Transverse colon (tissue), 4 donors: ENCODE measurements at regions not wholly inside any gene's neighbourhood (a gene's known extent, or its start where the extent isn't known, plus 50 kb on each side); places are given as distances from the start of the nearest gene placed in this dataset.

Experiments used
- EP300 ChIP-seq: sonication (generic); formaldehyde crosslinking; IDR thresholded peaks from one replicate; pipeline ENCODE4 v1.6.1; 2017; ENCODE audit warnings: antibody characterized with exemption, low read depth
- POLR2A ChIP-seq: fragments of 450-650 bp; IDR thresholded peaks from one replicate; pipeline ENCODE4 v1.6.1; 2016; ENCODE audit warnings: antibody characterized with exemption, mild to moderate bottlenecking, moderate library complexity
- POLR2AphosphoS5 ChIP-seq, 3 donors: sonication (generic); formaldehyde crosslinking; IDR thresholded peaks; one replicate each; pipeline ENCODE4 v1.6.1; 2016; ENCODE audit warnings: antibody characterized with exemption in 3 of 3
- TF ChIP-seq, protein P1 (sequence below), 5 experiments: fragments of 200-600 bp in 3 of 5; fragments of 450-650 bp in 2 of 5; sonication (generic) in 3 of 5; IDR thresholded peaks; 1 replicate in 2 of 5; 2 replicates in 3 of 5; pipeline ENCODE4 v1.5.1; 2016 to 2017; ENCODE audit warnings: antibody characterized with exemption in 5 of 5, inconsistent platforms in 3 of 5, mild to moderate bottlenecking in 2 of 5, moderate library complexity in 1 of 5

DNA sequence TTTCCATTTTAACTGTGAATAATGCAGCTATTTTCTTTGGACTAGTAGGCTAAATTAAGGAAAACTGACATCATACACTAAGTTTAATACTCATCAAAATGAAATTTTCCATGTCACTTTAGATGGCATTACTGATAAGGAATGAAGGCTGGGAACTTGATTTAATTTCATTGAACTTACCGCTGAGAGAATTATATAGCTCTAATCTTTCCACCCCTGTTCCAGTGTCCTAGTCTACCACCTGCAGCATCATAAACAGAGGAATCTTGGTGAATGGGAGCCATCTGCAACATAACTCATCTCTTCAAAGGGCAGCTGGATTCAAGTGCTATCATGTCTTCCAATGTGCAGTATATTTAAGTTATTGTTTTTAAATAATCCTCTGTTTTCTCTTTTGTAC is 1395.2 kb downstream of the EPHA7 start:
- TF ChIP-seq, protein P1, sequence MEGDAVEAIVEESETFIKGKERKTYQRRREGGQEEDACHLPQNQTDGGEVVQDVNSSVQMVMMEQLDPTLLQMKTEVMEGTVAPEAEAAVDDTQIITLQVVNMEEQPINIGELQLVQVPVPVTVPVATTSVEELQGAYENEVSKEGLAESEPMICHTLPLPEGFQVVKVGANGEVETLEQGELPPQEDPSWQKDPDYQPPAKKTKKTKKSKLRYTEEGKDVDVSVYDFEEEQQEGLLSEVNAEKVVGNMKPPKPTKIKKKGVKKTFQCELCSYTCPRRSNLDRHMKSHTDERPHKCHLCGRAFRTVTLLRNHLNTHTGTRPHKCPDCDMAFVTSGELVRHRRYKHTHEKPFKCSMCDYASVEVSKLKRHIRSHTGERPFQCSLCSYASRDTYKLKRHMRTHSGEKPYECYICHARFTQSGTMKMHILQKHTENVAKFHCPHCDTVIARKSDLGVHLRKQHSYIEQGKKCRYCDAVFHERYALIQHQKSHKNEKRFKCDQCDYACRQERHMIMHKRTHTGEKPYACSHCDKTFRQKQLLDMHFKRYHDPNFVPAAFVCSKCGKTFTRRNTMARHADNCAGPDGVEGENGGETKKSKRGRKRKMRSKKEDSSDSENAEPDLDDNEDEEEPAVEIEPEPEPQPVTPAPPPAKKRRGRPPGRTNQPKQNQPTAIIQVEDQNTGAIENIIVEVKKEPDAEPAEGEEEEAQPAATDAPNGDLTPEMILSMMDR (IDR thresholded peaks at IDR 0.05) = no peak
- TF ChIP-seq POLR2AphosphoS5 (IDR thresholded peaks at IDR 0.05) (no peak), EP300 (no peak), POLR2A (no peak)
